DMS 273 (cell line): ENCODE measurements at regions not wholly inside any gene's neighbourhood (a gene's known extent, or its start where the extent isn't known, plus 50 kb on each side); places are given as distances from the start of the nearest gene placed in this dataset.

ENCODE experiments used
- DNase-seq: peaks from one replicate; lab custom pipeline; 2025; ENCODE audit not compliant: unreplicated experiment; lab: John Stamatoyannopoulos, UW

DNA sequence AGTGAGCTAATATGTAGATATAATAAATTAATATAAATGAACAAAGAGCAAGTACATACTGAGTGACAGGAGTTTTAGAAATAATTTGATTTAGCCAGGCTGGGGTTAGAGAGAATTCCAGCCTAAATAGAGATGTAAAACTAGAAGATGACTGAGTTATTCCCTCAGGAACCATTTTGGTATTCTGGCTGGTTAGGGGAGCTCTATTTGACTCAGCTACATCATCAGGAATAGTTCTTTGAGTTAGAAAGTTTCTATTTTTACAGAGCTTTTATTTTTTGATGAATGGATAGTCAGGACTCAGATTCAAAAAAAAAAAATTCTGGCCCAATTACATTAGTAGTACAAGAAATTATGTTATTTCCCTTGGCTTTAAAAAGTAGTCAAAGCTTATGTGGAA lies 180.4 kb upstream of the MID1 start:
- no peak for DNase-seq

GRCh38 chrX:10811111-10811510 lies 190.7 kb upstream of the MID1 start:
- DNase-seq, result no peak

GRCh38 chrX:10813761-10814160 lies 193.4 kb upstream of the MID1 start:
- no peak for DNase-seq

GRCh38 chrX:10818651-10819050 lies 198.3 kb upstream of the MID1 start:
- DNase-seq, result no peak

DNA sequence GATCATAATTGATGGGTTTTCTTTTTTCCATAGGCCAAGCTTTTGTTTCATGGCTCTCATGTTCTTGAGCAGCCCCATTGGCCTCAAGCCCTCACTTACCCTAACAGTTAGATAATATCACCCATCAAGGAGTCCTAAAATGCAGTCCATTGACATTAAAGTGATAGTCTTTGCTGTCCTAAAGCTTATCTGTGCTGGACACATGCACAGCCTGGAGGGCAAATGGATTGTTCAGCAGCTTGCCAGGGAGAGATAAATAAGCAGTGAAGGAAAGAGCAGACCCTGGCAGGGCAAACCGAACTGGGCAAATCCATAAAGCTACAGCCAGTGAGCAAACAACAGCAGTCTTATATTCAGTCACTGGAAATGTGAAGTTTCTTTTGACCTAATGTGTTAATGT lies 199.6 kb upstream of the MID1 start:
- DNase-seq, result no peak

- no peak for DNase-seq
Observed at GRCh38 chrX:10821293-10821692, 200.9 kb upstream of the MID1 start.

DNA sequence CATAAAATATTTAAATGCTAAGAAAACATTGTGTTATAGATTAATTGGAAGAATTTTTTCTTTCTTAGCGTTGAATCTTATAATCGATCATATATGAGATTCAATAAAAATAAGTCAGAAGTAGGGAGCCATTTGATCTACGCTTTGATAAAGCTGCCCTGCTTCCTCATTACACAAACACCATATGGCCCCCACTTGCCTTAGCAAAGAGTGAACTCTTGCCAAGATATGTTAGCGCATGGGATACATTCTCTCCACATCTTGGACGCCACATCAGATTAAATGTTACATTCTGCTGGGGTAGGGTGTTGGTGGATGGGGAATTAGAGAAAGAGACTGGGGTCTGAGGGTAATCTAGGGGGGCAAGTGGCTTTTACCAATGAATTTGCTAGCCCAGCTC lies 207.7 kb upstream of the MID1 start:
- peak; percentile 92 for DNase-seq

GRCh38 chrX:10828640-10829039 lies 208.3 kb upstream of the MID1 start:
- DNase-seq, result peak; percentile 27

- peak; percentile 94 for DNase-seq
Observed at GRCh38 chrX:10831716-10832502, 211.5 kb upstream of the MID1 start.

DNA sequence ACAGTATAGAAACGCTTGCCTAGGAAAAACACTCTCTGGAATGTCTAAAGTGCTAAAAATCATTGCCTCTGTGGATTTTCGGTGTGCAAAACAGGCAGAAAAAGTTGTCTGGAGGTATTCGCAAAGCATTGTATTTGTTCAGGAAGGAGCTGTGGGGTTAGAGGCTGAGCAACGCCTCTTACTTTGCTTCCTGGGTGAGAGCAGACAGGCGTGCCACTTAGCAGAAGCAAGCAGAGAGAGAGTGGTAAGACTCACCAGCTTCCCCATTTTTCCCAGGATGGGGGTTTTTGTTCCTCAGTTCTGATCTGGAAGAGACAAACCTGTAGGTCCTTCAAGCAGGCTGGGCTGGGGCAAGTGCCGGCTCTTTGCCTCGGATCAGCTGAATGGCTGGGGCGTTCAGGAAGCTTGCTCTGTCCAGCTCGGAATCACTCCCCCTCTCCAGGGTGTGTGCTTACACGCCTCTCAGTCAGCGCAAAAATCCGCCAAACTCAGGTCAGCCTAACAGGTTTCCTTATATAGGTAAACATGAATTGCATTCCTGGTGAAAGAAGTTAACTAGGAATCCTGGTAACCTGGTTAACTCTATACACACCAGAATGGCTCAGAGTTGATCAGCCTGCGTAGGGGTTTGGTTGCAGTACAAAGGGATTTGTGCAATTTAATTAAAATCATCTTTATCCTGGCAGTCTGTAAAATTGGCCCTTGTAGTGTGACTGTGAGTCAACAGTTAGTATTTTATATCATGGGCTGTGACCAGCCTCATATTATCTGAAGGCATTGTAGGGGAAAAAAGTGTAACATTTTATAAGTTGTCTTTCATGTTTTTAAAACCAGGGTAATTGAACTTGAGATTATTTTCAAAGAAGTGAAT lies 213.1 kb upstream of the MID1 start:
- DNase-seq, result peak; percentile 43

DNA sequence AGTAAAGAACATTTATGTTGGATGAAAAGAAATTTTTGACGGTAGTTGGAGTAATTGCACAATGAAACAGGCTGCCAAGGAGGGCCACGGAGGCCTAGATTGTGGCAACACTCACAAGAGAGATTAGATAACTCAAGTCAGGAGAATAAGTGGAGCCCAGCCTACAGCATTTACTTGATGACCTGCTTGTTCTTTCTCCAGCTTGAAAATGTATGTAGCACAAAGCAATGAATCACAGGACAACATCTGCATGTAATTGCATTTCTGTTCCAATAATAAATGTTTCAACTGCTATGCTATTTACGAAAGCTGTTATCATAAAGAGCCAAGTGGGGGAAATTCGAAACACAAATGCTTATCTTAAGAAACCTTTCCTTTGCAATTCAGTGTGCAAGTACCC lies 221.2 kb upstream of the MID1 start:
- DNase-seq, result no peak

- DNase-seq, result no peak
Observed at GRCh38 chrX:10842646-10843045, 222.3 kb upstream of the MID1 start.

DNA sequence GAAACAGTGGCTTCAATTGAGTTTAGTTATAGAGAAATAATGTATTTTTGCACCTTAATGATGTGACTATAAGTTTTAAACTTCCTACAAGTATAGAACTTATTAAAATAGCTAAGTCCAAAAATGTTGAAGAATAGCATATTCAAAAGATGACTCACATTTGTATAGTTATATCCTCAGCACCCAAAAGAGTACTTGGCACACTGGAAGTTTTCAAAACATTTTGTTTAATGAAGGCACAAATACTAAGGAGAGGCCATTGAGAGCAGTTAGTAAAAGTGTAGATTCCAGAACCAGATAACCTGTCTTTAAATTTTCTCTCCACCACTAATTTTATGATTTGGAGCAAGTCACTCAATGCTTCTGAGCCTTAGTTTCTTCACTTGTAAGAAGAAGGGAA lies 226.9 kb upstream of the MID1 start:
- DNase-seq, result no peak

- DNase-seq, result no peak
Observed at GRCh38 chrX:10851809-10852208, 231.4 kb upstream of the MID1 start.

GRCh38 chrX:10854594-10854993 lies 234.2 kb upstream of the MID1 start:
- peak; percentile 55 for DNase-seq

DNA sequence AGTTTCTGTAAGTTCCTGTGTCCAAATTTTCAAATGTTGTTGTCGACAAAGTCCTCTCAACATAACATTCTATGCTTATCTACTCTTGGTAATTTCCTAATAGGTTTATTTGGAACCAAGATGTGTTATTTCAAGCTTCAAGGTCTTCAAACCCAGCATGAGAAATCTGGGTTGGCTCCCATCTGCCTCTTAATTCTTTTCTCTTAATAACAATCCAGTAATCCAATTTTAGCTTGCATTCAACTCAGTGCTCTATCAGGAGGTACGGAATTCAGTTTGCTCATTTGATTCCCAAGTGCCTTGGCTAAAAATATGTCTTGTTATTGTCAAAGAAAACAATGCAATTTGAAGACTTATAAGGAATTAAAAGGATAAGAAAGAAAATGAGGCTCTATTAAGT lies 235.5 kb upstream of the MID1 start:
- DNase-seq, result peak; percentile 54

GRCh38 chrX:10856797-10857196 lies 236.4 kb upstream of the MID1 start:
- DNase-seq, result peak; percentile 82

- no peak for DNase-seq
Observed at GRCh38 chrX:10859353-10859752, 239.0 kb upstream of the MID1 start.

- DNase-seq, result no peak
Observed at GRCh38 chrX:10875995-10876394, 235.1 kb upstream of the HCCS start.

DNA sequence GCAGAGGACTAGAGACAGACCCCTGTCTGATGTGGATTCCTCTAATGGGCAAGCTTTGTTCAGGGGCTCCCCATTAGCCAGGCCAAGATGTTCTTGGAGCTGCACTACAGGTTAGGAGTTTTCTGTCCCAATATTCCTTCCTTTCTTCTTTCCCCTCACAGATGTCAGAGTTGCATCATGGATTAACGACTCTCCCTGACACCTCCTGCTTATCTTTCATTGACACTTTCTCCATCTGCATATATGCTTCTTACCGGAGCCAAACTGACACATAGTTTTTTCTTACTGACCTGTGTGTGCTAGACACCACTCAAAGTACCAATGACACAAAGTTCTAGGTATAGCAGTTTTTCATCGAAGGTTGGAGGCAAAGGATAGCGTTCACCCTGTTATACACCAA lies 228.6 kb upstream of the HCCS start:
- DNase-seq, result no peak

DNA sequence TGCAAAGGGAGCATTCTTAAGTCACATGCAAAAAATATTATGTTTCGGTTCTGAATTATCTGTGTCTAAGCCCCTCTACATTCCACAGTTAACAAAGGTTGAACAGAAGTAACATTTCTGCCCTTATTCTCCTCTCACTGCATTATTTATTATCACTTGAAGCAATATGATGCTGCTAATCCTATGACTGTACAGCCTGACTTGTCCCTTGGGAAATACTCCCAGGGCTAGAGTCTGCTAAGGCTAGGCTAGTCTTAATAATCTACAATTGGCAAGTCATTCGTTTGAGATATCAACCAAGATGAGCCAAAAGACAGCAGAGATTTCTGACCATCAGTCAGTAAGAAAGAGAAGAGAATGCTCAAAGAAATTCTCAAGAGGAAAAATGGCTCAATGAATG lies 226.9 kb upstream of the HCCS start:
- DNase-seq, result peak; percentile 11

DNA sequence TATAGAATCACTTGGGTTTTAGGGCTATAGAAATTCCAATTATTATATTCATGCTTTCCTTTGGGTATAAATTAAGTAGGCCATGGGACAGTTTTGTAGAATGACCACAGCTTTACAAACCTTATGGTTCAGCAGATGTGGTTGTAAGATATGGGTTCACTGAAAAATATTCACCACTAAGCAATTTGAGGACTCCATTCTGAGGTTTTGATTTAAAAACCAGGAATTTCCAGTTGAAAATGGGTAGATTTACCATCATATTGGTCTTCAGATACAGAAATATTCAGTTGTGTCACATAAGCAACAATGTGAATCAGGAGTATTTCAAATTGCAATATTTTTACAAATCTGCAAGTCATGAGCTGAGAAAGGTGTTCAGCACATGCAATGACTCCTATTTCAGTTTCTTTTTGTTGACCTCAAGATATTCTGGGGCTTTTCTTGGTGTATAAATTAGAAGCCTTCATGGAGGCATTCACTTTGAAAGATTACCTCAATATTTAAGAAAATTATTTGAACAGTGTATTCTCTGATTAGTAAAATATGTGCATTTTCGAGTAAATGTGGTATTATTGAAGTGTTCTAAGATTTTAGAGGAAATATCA lies 218.4 kb upstream of the HCCS start:
- no peak for DNase-seq
